Astrocyte (in vitro differentiated cells and primary cell): ENCODE measurements at regions not wholly inside any gene's neighbourhood (a gene's known extent, or its start where the extent isn't known, plus 50 kb on each side); places are given as distances from the start of the nearest gene placed in this dataset.

Experiments
- DNase-seq: peaks from one replicate; pipeline ENCODE4 v3.0.0-alpha.2; 2010; ENCODE audit warnings: low read depth
- FAIRE-seq: peaks from 2 replicates; lab custom pipeline; 2011; peaks lifted over from hg19 to GRCh38; lab: Jason Lieb, UNC
- H2AFZ ChIP-seq: 2 replicates; pipeline ENCODE4 v1.6.0; 2012; ENCODE audit warnings: low read depth, low read length, inconsistent platforms
- H3K27ac ChIP-seq: 2 replicates; pipeline ENCODE4 v1.5.1; 2011; ENCODE audit warnings: low read depth, low read length, inconsistent platforms
- H3K27me3 ChIP-seq: 2 replicates; pipeline ENCODE4 v1.6.0; 2011; ENCODE audit warnings: low read length, inconsistent platforms; ENCODE audit not compliant: insufficient read depth
- H3K36me3 ChIP-seq: 2 replicates; pipeline ENCODE4 v1.5.1; 2011; ENCODE audit warnings: low read length, inconsistent platforms; ENCODE audit not compliant: insufficient read depth
- H3K4me1 ChIP-seq: 2 replicates; pipeline ENCODE4 v1.5.1; 2011; ENCODE audit warnings: low read length, inconsistent platforms; ENCODE audit not compliant: insufficient read depth
- H3K4me2 ChIP-seq: 2 replicates; pipeline ENCODE4 v1.6.0; 2012; ENCODE audit warnings: low read length, inconsistent platforms
- H3K4me3 ChIP-seq: 2 replicates; pipeline ENCODE4 v1.5.1; 2011; ENCODE audit warnings: low read depth, mild to moderate bottlenecking, low read length, inconsistent platforms; ENCODE audit not compliant: insufficient read depth
- H3K79me2 ChIP-seq: 2 replicates; pipeline ENCODE4 v1.6.0; 2012; ENCODE audit warnings: mild to moderate bottlenecking, low read length, inconsistent platforms; ENCODE audit not compliant: insufficient read depth
- H3K9ac ChIP-seq: 2 replicates; pipeline ENCODE4 v1.6.0; 2012; ENCODE audit warnings: mild to moderate bottlenecking, low read length, inconsistent platforms
- H3K9me3 ChIP-seq: 2 replicates; pipeline ENCODE4 v1.5.1; 2012; ENCODE audit warnings: low read depth, mild to moderate bottlenecking, low read length, inconsistent platforms; ENCODE audit not compliant: insufficient read depth
- H4K20me1 ChIP-seq: 2 replicates; pipeline ENCODE4 v1.6.0; 2012; ENCODE audit warnings: low read length, inconsistent platforms; ENCODE audit not compliant: insufficient read depth
- H3K27ac Mint-ChIP-seq: one replicate; pipeline ENCODE4 v1.8.0; 2021; ENCODE audit warnings: mild to moderate bottlenecking, mixed read lengths; ENCODE audit not compliant: unreplicated experiment
- H3K27me3 Mint-ChIP-seq: one replicate; pipeline ENCODE4 v1.8.0; 2021; ENCODE audit warnings: low read depth, mixed read lengths; ENCODE audit not compliant: unreplicated experiment
- H3K36me3 Mint-ChIP-seq: one replicate; pipeline ENCODE4 v1.8.0; 2021; ENCODE audit warnings: low read depth, mixed read lengths; ENCODE audit not compliant: unreplicated experiment
- H3K4me1 Mint-ChIP-seq: one replicate; pipeline ENCODE4 v1.8.0; 2021; ENCODE audit warnings: low read depth, mixed read lengths; ENCODE audit not compliant: unreplicated experiment
- H3K4me3 Mint-ChIP-seq: one replicate; pipeline ENCODE4 v1.8.0; 2021; ENCODE audit warnings: mild to moderate bottlenecking, moderate library complexity, mixed read lengths; ENCODE audit not compliant: unreplicated experiment
- H3K9me3 Mint-ChIP-seq: one replicate; pipeline ENCODE4 v1.8.0; 2021; ENCODE audit warnings: mild to moderate bottlenecking, mixed read lengths; ENCODE audit not compliant: unreplicated experiment
- EZH2 ChIP-seq: IDR thresholded peaks from 2 replicates; pipeline ENCODE4 v1.6.1; 2012; ENCODE audit warnings: mild to moderate bottlenecking, low read length, inconsistent platforms; ENCODE audit not compliant: insufficient read depth
- TF ChIP-seq, protein P1 (sequence below): IDR thresholded peaks from 2 replicates; pipeline ENCODE4 v1.5.1; 2011; ENCODE audit warnings: low read depth, mild to moderate bottlenecking, inconsistent platforms, low read length, moderate library complexity; ENCODE audit not compliant: insufficient read depth

DNA sequence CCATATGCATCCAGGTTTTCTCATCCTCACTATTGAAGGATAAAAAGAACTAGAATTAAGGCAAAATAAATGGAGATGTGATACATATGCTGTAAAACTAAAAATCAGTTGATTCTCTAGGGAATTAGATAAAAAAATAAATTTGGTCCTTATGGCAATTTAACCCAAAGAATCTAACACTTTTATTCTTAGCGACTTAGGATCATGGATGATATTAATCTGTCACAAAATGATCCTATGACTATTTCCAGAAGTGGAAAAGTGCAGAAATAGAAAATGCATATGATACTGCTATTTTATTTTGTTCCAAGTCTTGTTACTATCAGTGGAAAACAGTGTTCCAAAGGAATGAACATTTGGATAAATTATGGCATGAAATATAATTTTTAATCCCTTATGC, 746.3 kb downstream of the ROBO2 start:
- TF ChIP-seq EZH2: no peak
- TF ChIP-seq, protein P1, sequence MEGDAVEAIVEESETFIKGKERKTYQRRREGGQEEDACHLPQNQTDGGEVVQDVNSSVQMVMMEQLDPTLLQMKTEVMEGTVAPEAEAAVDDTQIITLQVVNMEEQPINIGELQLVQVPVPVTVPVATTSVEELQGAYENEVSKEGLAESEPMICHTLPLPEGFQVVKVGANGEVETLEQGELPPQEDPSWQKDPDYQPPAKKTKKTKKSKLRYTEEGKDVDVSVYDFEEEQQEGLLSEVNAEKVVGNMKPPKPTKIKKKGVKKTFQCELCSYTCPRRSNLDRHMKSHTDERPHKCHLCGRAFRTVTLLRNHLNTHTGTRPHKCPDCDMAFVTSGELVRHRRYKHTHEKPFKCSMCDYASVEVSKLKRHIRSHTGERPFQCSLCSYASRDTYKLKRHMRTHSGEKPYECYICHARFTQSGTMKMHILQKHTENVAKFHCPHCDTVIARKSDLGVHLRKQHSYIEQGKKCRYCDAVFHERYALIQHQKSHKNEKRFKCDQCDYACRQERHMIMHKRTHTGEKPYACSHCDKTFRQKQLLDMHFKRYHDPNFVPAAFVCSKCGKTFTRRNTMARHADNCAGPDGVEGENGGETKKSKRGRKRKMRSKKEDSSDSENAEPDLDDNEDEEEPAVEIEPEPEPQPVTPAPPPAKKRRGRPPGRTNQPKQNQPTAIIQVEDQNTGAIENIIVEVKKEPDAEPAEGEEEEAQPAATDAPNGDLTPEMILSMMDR: no peak
- Mint-ChIP-seq H3K4me3 (no peak overlapping the region), H3K9me3 (no peaks in the 10 kb centered on the region), H3K36me3 (no peaks in the 10 kb centered on the region), H3K27ac (no peak overlapping the region), H3K4me1 (no peaks in the 10 kb centered on the region), H3K27me3 (no peaks in the 10 kb centered on the region)
- no peaks in the 10 kb centered on the region for H3K4me1 ChIP-seq
- H4K20me1 ChIP-seq: no peaks in the 10 kb centered on the region
- H3K79me2 ChIP-seq: no peaks in the 10 kb centered on the region
- H2AFZ ChIP-seq: no peak overlapping the region
- H3K9ac ChIP-seq: no peak overlapping the region
- H3K27ac ChIP-seq: no peak overlapping the region
- H3K36me3 ChIP-seq: no peaks in the 10 kb centered on the region
- no peaks in the 10 kb centered on the region for H3K27me3 ChIP-seq
- no peak overlapping the region for H3K4me3 ChIP-seq
- no peak overlapping the region for H3K4me2 ChIP-seq
- H3K9me3 ChIP-seq: no peaks in the 10 kb centered on the region
- FAIRE-seq: no peak
- DNase-seq: no peak

DNA sequence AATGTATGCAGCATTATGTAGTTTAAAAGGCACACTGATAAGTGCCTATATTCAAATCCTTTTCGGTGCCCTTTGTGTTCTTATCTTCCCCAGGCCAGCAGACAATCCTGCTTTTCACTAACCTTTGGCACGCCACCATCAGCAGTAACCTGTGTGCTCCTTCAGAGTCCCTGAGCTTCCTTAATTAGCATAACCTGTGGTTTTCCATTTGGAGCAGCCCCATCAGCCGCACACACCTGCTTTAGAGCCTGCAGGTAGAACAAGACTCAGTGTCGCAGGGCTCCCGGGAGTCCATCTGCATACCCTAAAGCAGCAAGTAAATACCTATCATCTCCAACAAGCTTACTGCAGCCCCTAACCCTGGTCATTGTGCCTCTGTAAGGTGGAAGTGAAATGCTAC, 755.1 kb downstream of the ROBO2 start:
- no peak overlapping the region for H3K4me2 ChIP-seq
- H3K27ac Mint-ChIP-seq: no peak overlapping the region
- TF ChIP-seq EZH2: no peak
- TF ChIP-seq, protein P1: no peak
- H3K4me3 ChIP-seq: no peak overlapping the region
- H3K36me3 ChIP-seq: no peaks in the 10 kb centered on the region
- DNase-seq (no peak), FAIRE-seq (no peak)
- H4K20me1 ChIP-seq: no peaks in the 10 kb centered on the region
- H3K4me3 Mint-ChIP-seq: no peak overlapping the region
- H3K4me1 Mint-ChIP-seq: no peaks in the 10 kb centered on the region
- no peaks in the 10 kb centered on the region for H3K27me3 ChIP-seq
- H3K36me3 Mint-ChIP-seq: no peaks in the 10 kb centered on the region
- no peaks in the 10 kb centered on the region for H3K79me2 ChIP-seq
- no peak overlapping the region for H3K27ac ChIP-seq
- no peaks in the 10 kb centered on the region for H3K27me3 Mint-ChIP-seq
- H3K9me3 ChIP-seq: no peaks in the 10 kb centered on the region
- H2AFZ ChIP-seq: no peak overlapping the region
- no peaks in the 10 kb centered on the region for H3K4me1 ChIP-seq
- no peaks in the 10 kb centered on the region for H3K9me3 Mint-ChIP-seq
- H3K9ac ChIP-seq: no peak overlapping the region

DNA sequence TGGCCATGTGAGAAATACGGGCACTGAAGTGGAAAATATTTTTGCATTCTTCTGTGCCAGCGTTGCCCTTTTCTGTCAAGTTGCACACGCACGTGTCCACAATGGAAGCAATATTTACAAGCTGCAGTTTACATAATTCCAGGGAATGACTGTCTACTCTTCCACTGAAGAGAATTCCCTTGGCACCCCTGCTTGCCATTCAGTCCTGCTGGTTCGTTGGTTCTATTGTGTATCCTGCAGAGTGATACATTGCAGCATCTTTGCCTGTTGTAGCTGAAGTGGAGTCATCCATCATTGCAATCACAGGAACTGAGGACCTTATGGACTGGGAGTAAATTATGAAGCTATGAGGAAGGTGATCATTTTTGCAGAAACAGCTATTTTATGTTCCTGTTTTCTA, 759.4 kb downstream of the ROBO2 start:
- Mint-ChIP-seq H3K36me3 (no peaks in the 10 kb centered on the region), H3K4me3 (no peak overlapping the region), H3K27me3 (no peaks in the 10 kb centered on the region), H3K4me1 (no peaks in the 10 kb centered on the region), H3K27ac (no peak overlapping the region), H3K9me3 (no peaks in the 10 kb centered on the region)
- no peak overlapping the region for H3K4me2 ChIP-seq
- no peaks in the 10 kb centered on the region for H3K4me1 ChIP-seq
- no peaks in the 10 kb centered on the region for H3K9me3 ChIP-seq
- H3K9ac ChIP-seq: no peak overlapping the region
- H3K4me3 ChIP-seq: no peak overlapping the region
- TF ChIP-seq, protein P1: no peak
- TF ChIP-seq EZH2: no peak
- DNase-seq (no peak), FAIRE-seq (no peak)
- no peaks in the 10 kb centered on the region for H3K36me3 ChIP-seq
- H2AFZ ChIP-seq: no peak overlapping the region
- no peaks in the 10 kb centered on the region for H4K20me1 ChIP-seq
- no peaks in the 10 kb centered on the region for H3K79me2 ChIP-seq
- no peaks in the 10 kb centered on the region for H3K27me3 ChIP-seq
- no peak overlapping the region for H3K27ac ChIP-seq
